ENCODE measurements at regions not wholly inside any gene's neighbourhood (a gene's known extent, or its start where the extent isn't known, plus 50 kb on each side); places are given as distances from the start of the nearest gene placed in this dataset.

DNA sequence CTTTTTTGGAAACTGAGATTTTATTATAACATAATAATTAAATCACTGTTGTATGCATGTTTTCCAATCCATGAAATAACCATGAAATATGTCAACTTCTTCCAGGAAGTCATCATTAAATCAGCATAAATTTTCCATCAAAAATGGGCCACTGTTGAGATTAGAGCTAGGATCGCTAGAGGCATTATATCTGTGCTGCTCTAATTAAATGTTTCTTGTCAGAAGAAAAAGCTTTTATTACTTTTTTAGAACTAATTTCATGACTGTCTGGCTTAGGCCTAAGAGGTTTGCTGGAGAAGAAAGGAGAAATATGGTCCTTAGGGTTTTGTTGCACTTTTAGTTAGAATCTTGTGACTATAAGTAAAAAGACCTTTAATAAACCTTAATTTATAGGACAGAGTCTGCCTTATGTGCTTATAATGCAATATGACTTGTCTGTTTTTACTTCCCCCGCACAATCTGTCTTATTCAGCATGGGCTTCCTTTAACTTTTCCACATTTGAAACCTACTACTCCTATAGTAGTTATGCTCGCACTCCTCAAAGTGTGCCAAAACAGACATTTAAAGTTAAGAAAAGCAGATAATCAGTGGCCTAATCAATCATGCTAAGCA is 363.4 kb upstream of the GCFC2 start:
- Histone ChIP-seq H3K9me3 (no peaks in the 10 kb centered on the region), H3K36me3 (ENCODE audit: low read depth, missing control alignments) (no peaks in the 10 kb centered on the region), H3K27ac (no peak overlapping the region), H3K4me3 (no peak overlapping the region), H3K27me3 (no peaks in the 10 kb centered on the region), H3K4me1 (no peaks in the 10 kb centered on the region)
- 80 to 82% methylated on average over 3 of the region's 3 CpGs for WGBS, 2 donors
- intact Hi-C loops (cut with DNase I; ENCODE audit: low total_unique reads), result no loop called here
- no peak for TF ChIP-seq POLR2A (IDR thresholded peaks at IDR 0.05)
- TF ChIP-seq, protein P1, sequence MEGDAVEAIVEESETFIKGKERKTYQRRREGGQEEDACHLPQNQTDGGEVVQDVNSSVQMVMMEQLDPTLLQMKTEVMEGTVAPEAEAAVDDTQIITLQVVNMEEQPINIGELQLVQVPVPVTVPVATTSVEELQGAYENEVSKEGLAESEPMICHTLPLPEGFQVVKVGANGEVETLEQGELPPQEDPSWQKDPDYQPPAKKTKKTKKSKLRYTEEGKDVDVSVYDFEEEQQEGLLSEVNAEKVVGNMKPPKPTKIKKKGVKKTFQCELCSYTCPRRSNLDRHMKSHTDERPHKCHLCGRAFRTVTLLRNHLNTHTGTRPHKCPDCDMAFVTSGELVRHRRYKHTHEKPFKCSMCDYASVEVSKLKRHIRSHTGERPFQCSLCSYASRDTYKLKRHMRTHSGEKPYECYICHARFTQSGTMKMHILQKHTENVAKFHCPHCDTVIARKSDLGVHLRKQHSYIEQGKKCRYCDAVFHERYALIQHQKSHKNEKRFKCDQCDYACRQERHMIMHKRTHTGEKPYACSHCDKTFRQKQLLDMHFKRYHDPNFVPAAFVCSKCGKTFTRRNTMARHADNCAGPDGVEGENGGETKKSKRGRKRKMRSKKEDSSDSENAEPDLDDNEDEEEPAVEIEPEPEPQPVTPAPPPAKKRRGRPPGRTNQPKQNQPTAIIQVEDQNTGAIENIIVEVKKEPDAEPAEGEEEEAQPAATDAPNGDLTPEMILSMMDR (IDR thresholded peaks at IDR 0.05), result no peak
- DNase-seq, result no peak

DNA sequence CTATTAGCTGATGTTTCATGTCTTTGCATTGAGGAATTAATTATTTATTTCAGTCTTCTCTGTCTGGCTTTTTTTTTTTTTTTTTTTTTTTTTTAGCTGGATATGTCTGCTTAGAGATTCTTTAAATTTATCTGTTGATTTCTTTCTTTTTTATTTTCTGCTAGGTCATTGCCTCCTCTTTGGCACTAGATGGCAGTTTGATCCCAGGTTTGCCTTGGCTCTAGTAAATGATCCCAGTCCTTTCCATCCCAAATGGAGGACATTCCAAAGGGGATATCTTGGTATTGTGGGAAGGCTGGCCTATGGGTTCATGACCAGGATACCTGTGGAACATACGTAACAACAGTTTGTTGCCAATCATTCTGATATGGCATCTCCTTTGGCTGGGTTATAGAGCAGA is 339.5 kb upstream of the GCFC2 start:
- Histone ChIP-seq H3K27me3 (no peaks in the 10 kb centered on the region), H3K27ac (no peak overlapping the region), H3K9me3 (no peaks in the 10 kb centered on the region), H3K36me3 (ENCODE audit: low read depth, missing control alignments) (no peaks in the 10 kb centered on the region), H3K4me3 (no peak overlapping the region), H3K4me1 (no peaks in the 10 kb centered on the region)
- DNase-seq, result no peak
- intact Hi-C loops (cut with DNase I; ENCODE audit: low total_unique reads), result no loop called here
- TF ChIP-seq, protein P1 (IDR thresholded peaks at IDR 0.05), result no peak
- TF ChIP-seq POLR2A (IDR thresholded peaks at IDR 0.05), result no peak
- WGBS, 2 donors, result 91 to 100% methylated on average over 1 of the region's 1 CpG

DNA sequence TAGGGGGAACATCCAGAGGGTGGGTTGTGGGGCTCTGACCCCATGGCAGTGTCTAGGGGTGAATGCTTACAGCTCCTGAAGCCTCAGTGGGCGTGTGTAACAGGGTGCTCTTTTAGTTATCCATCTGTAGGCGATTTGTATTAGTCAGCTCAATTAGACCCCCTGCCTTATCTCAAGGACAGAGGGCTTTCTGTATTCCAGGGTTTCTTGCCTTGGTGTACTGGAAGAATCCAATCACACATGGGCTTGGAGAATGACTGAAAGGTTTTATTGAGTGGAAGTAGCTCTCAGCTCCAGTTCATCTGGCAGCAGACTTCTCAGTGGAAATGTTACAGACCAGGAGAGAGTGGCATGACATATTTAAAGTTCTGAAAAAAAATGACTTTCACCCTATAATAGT is 334.0 kb upstream of the GCFC2 start:
- Histone ChIP-seq H3K4me3 (no peak overlapping the region), H3K9me3 (no peaks in the 10 kb centered on the region), H3K27ac (no peak overlapping the region), H3K36me3 (ENCODE audit: low read depth, missing control alignments) (no peaks in the 10 kb centered on the region), H3K4me1 (no peaks in the 10 kb centered on the region), H3K27me3 (no peaks in the 10 kb centered on the region)
- DNase-seq, result no peak
- TF ChIP-seq, protein P1 (IDR thresholded peaks at IDR 0.05), result no peak
- no peak for TF ChIP-seq POLR2A (IDR thresholded peaks at IDR 0.05)
- intact Hi-C loops (cut with DNase I; ENCODE audit: low total_unique reads), result no loop called here
- WGBS, 2 donors, result 79 to 80% methylated on average over 2 of the region's 2 CpGs

DNA sequence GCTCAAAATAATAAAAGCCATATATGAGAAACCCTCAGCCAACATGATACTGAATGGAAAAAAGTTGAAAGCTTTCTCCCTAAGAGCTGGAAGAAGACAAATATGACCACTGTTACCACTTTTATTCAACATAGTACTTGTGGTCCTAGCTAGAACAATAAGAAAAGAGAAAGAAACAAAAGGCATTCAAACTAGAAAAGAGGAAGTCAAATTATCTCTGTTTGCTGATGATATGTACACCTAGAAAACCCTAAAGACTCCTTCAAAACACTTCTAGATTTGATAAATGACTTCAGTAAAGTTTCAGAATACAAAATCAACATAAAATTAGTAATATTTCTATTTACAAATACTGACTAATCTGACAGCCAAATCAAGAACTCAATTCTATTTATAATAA is 328.8 kb upstream of the GCFC2 start:
- no peak for TF ChIP-seq POLR2A (IDR thresholded peaks at IDR 0.05)
- TF ChIP-seq, protein P1 (IDR thresholded peaks at IDR 0.05), result no peak
- Histone ChIP-seq H3K9me3 (no peaks in the 10 kb centered on the region), H3K36me3 (ENCODE audit: low read depth, missing control alignments) (no peaks in the 10 kb centered on the region), H3K4me1 (no peaks in the 10 kb centered on the region), H3K27ac (no peak overlapping the region), H3K27me3 (no peaks in the 10 kb centered on the region), H3K4me3 (no peak overlapping the region)
- no peak for DNase-seq
- intact Hi-C loops (cut with DNase I; ENCODE audit: low total_unique reads), result no loop called here

DNA sequence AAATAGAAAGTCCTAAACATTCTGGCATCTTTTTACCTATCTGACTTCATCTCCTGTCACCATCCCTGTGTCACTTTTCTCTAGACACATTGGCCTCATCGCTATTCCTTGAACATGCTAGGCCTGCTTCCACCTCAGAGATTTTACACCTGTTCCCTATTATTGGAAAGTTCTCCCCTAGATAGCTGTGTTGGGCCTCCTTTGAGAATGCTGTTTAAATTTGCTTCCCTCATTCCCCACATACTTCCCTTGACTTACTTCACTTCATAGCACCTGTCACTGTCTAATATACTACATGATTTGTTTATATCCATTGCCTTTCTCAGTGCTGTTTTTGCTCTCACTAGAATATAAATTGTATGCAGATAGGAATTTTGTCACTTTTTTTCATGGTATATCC is 317.0 kb upstream of the GCFC2 start:
- Histone ChIP-seq H3K27ac (no peak overlapping the region), H3K27me3 (no peaks in the 10 kb centered on the region), H3K4me3 (no peak overlapping the region), H3K4me1 (no peaks in the 10 kb centered on the region), H3K9me3 (no peaks in the 10 kb centered on the region), H3K36me3 (ENCODE audit: low read depth, missing control alignments) (no peaks in the 10 kb centered on the region)
- WGBS, 2 donors, result 95 to 97% methylated on average over 1 of the region's 1 CpG
- TF ChIP-seq POLR2A (IDR thresholded peaks at IDR 0.05), result no peak
- TF ChIP-seq, protein P1 (IDR thresholded peaks at IDR 0.05), result no peak
- intact Hi-C loops (cut with DNase I; ENCODE audit: low total_unique reads), result no loop called here
- DNase-seq, result no peak
